HEK293 (cell line): ENCODE measurements at regions not wholly inside any gene's neighbourhood (a gene's known extent, or its start where the extent isn't known, plus 50 kb on each side); places are given as distances from the start of the nearest gene placed in this dataset.

Experiments
- CTCF ChIA-PET: fragments of 350-600 bp; formaldehyde crosslinking; extraction: SDS; loops from one replicate; lab custom pipeline; 2021; ENCODE audit warnings: antibody characterized with exemption; lab: Yijun Ruan, JAX
- POLR2A ChIA-PET: fragments of 300-600 bp; formaldehyde crosslinking; extraction: SDS; loops from one replicate; lab custom pipeline; 2020; ENCODE audit warnings: antibody characterized with exemption, inconsistent platforms; lab: Yijun Ruan, JAX
- H3K27ac ChIP-seq: fragments of 200-500 bp; sonication (Bioruptor generic); 2 replicates; pipeline ENCODE4 v1.5.1; 2014; ENCODE audit warnings: low read depth, low read length, control low read depth, inconsistent platforms; ENCODE audit errors: extremely low read depth
- H3K36me3 ChIP-seq, 2 experiments: fragments of 200-500 bp in 1 of 2; sonication (Bioruptor generic) in 1 of 2; 1 replicate in 1 of 2; 2 replicates in 1 of 2; pipeline ENCODE4 v1.5.1; 2014 to 2017; ENCODE audit warnings: inconsistent platforms in 2 of 2, low read length in 2 of 2; ENCODE audit not compliant: control insufficient read depth in 2 of 2, insufficient read depth in 1 of 2
- H3K4me1 ChIP-seq: fragments of 200-500 bp; sonication (Bioruptor generic); 2 replicates; pipeline ENCODE4 v1.5.1; 2014; ENCODE audit warnings: mild to moderate bottlenecking, low read length, inconsistent platforms; ENCODE audit not compliant: control insufficient read depth, insufficient read depth
- H3K4me3 ChIP-seq: 2 replicates; pipeline ENCODE4 v1.5.1; 2011; ENCODE audit warnings: low read depth, mild to moderate bottlenecking, control low read depth, low read length, moderate library complexity
- H3K9me3 ChIP-seq: fragments of 200-500 bp; sonication (Bioruptor generic); 2 replicates; pipeline ENCODE4 v1.5.1; 2014; ENCODE audit warnings: low read depth, low read length, inconsistent platforms; ENCODE audit not compliant: control insufficient read depth, insufficient read depth
- SP7 ChIP-seq: fragments of 450-650 bp; formaldehyde crosslinking; IDR thresholded peaks from 2 replicates; pipeline ENCODE4 v1.5.1; 2016; ENCODE audit warnings: missing biosample characterization, missing genetic modification characterization
- WT1 ChIP-seq: fragments of 450-650 bp; formaldehyde crosslinking; IDR thresholded peaks from 2 replicates; pipeline ENCODE4 v1.5.1; 2016; ENCODE audit warnings: missing biosample characterization, missing genetic modification characterization
- ZFP69B ChIP-seq: fragments of 450-650 bp; formaldehyde crosslinking; IDR thresholded peaks from 2 replicates; pipeline ENCODE4 v1.5.1; 2016; ENCODE audit warnings: missing biosample characterization, missing genetic modification characterization
- ZNF169 ChIP-seq: fragments of 450-650 bp; formaldehyde crosslinking; IDR thresholded peaks from 2 replicates; pipeline ENCODE4 v1.5.1; 2016; ENCODE audit warnings: missing biosample characterization, missing genetic modification characterization
- ZNF221 ChIP-seq: fragments of 450-650 bp; formaldehyde crosslinking; IDR thresholded peaks from 2 replicates; pipeline ENCODE4 v1.5.1; 2017; ENCODE audit warnings: missing biosample characterization, missing genetic modification characterization, borderline replicate concordance
- ZNF398 ChIP-seq: fragments of 450-650 bp; formaldehyde crosslinking; IDR thresholded peaks from 2 replicates; pipeline ENCODE4 v1.5.1; 2017; ENCODE audit warnings: missing biosample characterization, missing genetic modification characterization
- ZNF571 ChIP-seq: fragments of 450-650 bp; formaldehyde crosslinking; IDR thresholded peaks from 2 replicates; pipeline ENCODE4 v1.5.0; 2017; ENCODE audit warnings: missing biosample characterization, missing genetic modification characterization
- ZNF580 ChIP-seq: fragments of 450-650 bp; formaldehyde crosslinking; IDR thresholded peaks from 2 replicates; pipeline ENCODE4 v1.5.1; 2016; ENCODE audit warnings: missing biosample characterization, missing genetic modification characterization
- ZNF776 ChIP-seq: fragments of 450-650 bp; formaldehyde crosslinking; IDR thresholded peaks from 2 replicates; pipeline ENCODE4 v1.5.0; 2017; ENCODE audit warnings: missing biosample characterization, missing genetic modification characterization, borderline replicate concordance
- TF ChIP-seq, protein P1 (sequence below): fragments of 450-650 bp; formaldehyde crosslinking; IDR thresholded peaks from 2 replicates; pipeline ENCODE4 v1.5.1; 2017; ENCODE audit warnings: missing biosample characterization, missing genetic modification characterization
- TF ChIP-seq, protein P2 (sequence below): fragments of 450-650 bp; formaldehyde crosslinking; IDR thresholded peaks from 2 replicates; pipeline ENCODE4 v1.5.1; 2016; ENCODE audit warnings: missing biosample characterization, missing genetic modification characterization
- TF ChIP-seq, protein P3 (sequence below): sonication (generic); formaldehyde crosslinking; IDR thresholded peaks from 2 replicates; pipeline ENCODE4 v1.8.1; 2022; ENCODE audit warnings: mild to moderate bottlenecking, moderate library complexity, missing genetic modification reagents
- TF ChIP-seq, protein P4 (sequence below): fragments of 450-650 bp; formaldehyde crosslinking; IDR thresholded peaks from 2 replicates; pipeline ENCODE4 v1.5.0; 2017; ENCODE audit warnings: missing biosample characterization, missing genetic modification characterization, borderline replicate concordance

DNA sequence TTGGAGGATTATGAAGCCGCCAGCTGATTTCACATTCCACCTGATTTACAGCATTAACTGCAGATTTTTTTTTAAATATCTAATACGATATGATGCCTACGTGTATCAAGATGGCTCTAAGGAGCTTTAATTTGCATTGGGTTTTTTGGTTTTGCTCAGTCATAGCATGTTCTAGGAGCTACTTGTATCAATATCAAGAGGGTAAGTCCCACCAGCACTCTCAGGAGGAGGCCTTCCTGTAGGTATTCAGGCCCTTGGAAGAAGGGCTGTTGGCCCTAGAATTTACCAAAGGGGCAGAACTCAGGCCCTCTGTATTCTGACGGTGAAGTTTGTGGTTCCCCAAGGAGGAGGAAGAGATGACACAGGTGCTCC, 97.2 kb upstream of the IPO5 start:
- ChIA-PET POLR2A (no interaction called here), CTCF (interaction anchor here (0.6 to 1.6 kb wide), 23 partner anchors 8 to 986 kb away, joined by 3 to 12 read pairs (median 4); no protein-coding TSS in a partner anchor)
- Histone ChIP-seq H3K27ac (no peak overlapping the region), H3K4me3 (no peak overlapping the region), H3K4me1 (peaks cover 3% of the 10 kb centered on the region; the same call in 1 of the 2 replicates), H3K9me3 (no peaks in the 10 kb centered on the region), H3K36me3 (no peaks in the 10 kb centered on the region)
- TF ChIP-seq, protein P1, sequence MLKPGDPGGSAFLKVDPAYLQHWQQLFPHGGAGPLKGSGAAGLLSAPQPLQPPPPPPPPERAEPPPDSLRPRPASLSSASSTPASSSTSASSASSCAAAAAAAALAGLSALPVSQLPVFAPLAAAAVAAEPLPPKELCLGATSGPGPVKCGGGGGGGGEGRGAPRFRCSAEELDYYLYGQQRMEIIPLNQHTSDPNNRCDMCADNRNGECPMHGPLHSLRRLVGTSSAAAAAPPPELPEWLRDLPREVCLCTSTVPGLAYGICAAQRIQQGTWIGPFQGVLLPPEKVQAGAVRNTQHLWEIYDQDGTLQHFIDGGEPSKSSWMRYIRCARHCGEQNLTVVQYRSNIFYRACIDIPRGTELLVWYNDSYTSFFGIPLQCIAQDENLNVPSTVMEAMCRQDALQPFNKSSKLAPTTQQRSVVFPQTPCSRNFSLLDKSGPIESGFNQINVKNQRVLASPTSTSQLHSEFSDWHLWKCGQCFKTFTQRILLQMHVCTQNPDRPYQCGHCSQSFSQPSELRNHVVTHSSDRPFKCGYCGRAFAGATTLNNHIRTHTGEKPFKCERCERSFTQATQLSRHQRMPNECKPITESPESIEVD (tag by site-specific recombination): no peak

DNA sequence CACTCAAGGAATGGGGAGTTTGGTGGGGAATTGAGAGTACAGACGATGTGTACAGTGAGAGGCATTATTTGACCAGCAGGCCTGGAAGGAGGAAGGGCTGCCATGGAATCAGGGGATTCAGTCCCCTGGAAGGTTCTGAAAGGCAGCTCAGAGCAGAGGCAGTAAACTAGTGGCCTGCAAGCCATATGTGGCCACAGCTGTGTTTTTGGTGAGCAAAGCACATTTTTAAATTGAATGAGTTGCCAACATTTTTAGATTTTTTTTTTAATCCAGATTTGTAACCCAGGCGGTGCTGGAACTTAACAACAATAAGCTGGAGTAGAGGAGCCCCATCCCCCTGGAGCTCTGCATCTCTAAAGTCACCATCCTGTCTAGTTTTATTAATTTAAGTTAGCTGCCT, 95.3 kb upstream of the IPO5 start:
- ChIA-PET POLR2A (no interaction called here), CTCF (interaction anchor here (0.6 to 2.2 kb wide), 6 partner anchors 21 to 970 kb away, joined by 3 to 7 read pairs (median 4); no protein-coding TSS in a partner anchor)
- Histone ChIP-seq H3K9me3 (no peaks in the 10 kb centered on the region), H3K4me1 (peaks cover 3% of the 10 kb centered on the region; the same call in 1 of the 2 replicates), H3K36me3 (no peaks in the 10 kb centered on the region), H3K27ac (no peak overlapping the region), H3K4me3 (no peak overlapping the region)
- TF ChIP-seq, protein P2, sequence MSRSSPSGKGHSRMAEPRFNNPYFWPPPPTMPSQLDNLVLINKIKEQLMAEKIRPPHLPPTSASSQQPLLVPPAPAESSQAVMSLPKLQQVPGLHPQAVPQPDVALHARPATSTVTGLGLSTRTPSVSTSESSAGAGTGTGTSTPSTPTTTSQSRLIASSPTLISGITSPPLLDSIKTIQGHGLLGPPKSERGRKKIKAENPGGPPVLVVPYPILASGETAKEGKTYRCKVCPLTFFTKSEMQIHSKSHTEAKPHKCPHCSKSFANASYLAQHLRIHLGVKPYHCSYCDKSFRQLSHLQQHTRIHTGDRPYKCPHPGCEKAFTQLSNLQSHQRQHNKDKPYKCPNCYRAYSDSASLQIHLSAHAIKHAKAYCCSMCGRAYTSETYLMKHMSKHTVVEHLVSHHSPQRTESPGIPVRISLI: no peak
- TF ChIP-seq SP7 (tag by site-specific recombination) (no peak), WT1 (tag by site-specific recombination) (no peak), ZNF580 (tag by site-specific recombination) (no peak)

DNA sequence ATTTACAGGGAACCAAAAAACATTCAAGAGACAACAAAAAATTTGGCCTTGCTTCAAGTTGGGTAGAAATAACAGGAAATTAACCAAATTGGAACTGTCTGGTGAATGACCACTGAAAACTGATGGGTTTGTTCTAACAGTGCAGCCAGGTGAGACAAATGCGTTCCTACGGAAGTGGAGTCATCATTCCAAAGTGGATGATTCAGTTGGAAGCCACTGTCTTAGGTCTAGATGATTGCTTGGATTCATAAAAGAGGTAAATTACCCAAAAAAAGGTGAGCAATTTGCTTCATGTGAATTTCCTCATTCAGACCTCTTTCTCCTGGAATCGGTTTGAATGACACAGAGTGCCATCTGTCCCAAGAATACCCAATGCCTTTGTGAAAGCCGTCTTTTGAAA, 87.1 kb upstream of the IPO5 start:
- H3K9me3 ChIP-seq: no peaks in the 10 kb centered on the region
- H3K4me3 ChIP-seq: no peak overlapping the region
- TF ChIP-seq ZNF169 (tag by site-specific recombination): no peak
- TF ChIP-seq, protein P3, sequence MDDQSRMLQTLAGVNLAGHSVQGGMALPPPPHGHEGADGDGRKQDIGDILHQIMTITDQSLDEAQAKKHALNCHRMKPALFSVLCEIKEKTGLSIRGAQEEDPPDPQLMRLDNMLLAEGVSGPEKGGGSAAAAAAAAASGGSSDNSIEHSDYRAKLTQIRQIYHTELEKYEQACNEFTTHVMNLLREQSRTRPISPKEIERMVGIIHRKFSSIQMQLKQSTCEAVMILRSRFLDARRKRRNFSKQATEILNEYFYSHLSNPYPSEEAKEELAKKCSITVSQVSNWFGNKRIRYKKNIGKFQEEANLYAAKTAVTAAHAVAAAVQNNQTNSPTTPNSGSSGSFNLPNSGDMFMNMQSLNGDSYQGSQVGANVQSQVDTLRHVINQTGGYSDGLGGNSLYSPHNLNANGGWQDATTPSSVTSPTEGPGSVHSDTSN: no peak
- no peak for TF ChIP-seq ZFP69B (tag by site-specific recombination)
- no peak for TF ChIP-seq ZNF571 (tag by site-specific recombination)
- no peak for TF ChIP-seq ZNF221
- TF ChIP-seq ZNF776 (tag by site-specific recombination): no peak
- TF ChIP-seq ZNF398 (tag by site-specific recombination): no peak
- TF ChIP-seq, protein P4, sequence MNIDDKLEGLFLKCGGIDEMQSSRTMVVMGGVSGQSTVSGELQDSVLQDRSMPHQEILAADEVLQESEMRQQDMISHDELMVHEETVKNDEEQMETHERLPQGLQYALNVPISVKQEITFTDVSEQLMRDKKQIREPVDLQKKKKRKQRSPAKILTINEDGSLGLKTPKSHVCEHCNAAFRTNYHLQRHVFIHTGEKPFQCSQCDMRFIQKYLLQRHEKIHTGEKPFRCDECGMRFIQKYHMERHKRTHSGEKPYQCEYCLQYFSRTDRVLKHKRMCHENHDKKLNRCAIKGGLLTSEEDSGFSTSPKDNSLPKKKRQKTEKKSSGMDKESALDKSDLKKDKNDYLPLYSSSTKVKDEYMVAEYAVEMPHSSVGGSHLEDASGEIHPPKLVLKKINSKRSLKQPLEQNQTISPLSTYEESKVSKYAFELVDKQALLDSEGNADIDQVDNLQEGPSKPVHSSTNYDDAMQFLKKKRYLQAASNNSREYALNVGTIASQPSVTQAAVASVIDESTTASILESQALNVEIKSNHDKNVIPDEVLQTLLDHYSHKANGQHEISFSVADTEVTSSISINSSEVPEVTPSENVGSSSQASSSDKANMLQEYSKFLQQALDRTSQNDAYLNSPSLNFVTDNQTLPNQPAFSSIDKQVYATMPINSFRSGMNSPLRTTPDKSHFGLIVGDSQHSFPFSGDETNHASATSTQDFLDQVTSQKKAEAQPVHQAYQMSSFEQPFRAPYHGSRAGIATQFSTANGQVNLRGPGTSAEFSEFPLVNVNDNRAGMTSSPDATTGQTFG (tag by site-specific recombination): no peak
- POLR2A ChIA-PET: no interaction called here
- H3K4me1 ChIP-seq: no peaks in the 10 kb centered on the region
- CTCF ChIA-PET: interaction anchor here (0.7 to 1.4 kb wide), 3 partner anchors 10 to 1432 kb away, joined by 3 to 4 read pairs (median 4); no protein-coding TSS in a partner anchor
- H3K36me3 ChIP-seq: no peaks in the 10 kb centered on the region
- no peak overlapping the region for H3K27ac ChIP-seq
